Neuronal stem cell (in vitro differentiated cells): ENCODE measurements at regions not wholly inside any gene's neighbourhood (a gene's known extent, or its start where the extent isn't known, plus 50 kb on each side); places are given as distances from the start of the nearest gene placed in this dataset.

Source experiments
- DNase-seq: peaks from one replicate; pipeline ENCODE4 v3.0.0-alpha.2; 2013; ENCODE audit warnings: low spot score
- H2AFZ ChIP-seq: one replicate; pipeline ENCODE4 v1.6.1; 2013; ENCODE audit warnings: mild to moderate bottlenecking, low read length, inconsistent platforms
- H2AK5ac ChIP-seq: 2 replicates; pipeline ENCODE4 v1.6.1; 2013; ENCODE audit warnings: low read depth, mild to moderate bottlenecking, inconsistent platforms, low read length, moderate library complexity, mixed read lengths
- H2BK120ac ChIP-seq: 2 replicates; pipeline ENCODE4 v1.6.1; 2013; ENCODE audit warnings: low read depth, mild to moderate bottlenecking, inconsistent platforms, low read length, moderate library complexity, mixed read lengths
- H2BK12ac ChIP-seq: one replicate; pipeline ENCODE4 v1.6.1; 2013; ENCODE audit warnings: low read length, inconsistent platforms
- H2BK15ac ChIP-seq: 2 replicates; pipeline ENCODE4 v1.6.1; 2013; ENCODE audit warnings: mild to moderate bottlenecking, low read length, inconsistent platforms, mixed read lengths
- H2BK5ac ChIP-seq: one replicate; pipeline ENCODE4 v1.6.1; 2013; ENCODE audit warnings: inconsistent platforms, mild to moderate bottlenecking, low read length, moderate library complexity
- H3K14ac ChIP-seq: one replicate; pipeline ENCODE4 v1.6.1; 2013; ENCODE audit warnings: low read length, inconsistent platforms
- H3K18ac ChIP-seq: 2 replicates; pipeline ENCODE4 v1.6.1; 2013; ENCODE audit warnings: low read length, inconsistent platforms
- H3K23ac ChIP-seq: 2 replicates; pipeline ENCODE4 v1.6.1; 2013; ENCODE audit warnings: low read depth, mild to moderate bottlenecking, mixed read lengths, low read length, inconsistent platforms; ENCODE audit not compliant: poor library complexity
- H3K27ac ChIP-seq: replicated peaks from 3 replicates; pipeline ENCODE4 v1.5.1; 2013; ENCODE audit warnings: low read length, inconsistent platforms
- H3K27me3 ChIP-seq, 3 experiments: 2 replicates each; pipeline ENCODE4 v1.6.1; 2013; ENCODE audit warnings: low read length in 3 of 3, mild to moderate bottlenecking in 2 of 3, inconsistent platforms in 1 of 3, low read depth in 1 of 3, mixed read lengths in 1 of 3, moderate library complexity in 1 of 3; ENCODE audit not compliant: control insufficient read depth in 3 of 3, insufficient read depth in 3 of 3
- H3K36me3 ChIP-seq, 2 donors: replicated peaks in 1 of 2; 2 replicates each; pipeline ENCODE4 v1.6.1; 2013; ENCODE audit warnings: low read length in 2 of 2; ENCODE audit not compliant: control insufficient read depth in 2 of 2, insufficient read depth in 2 of 2
- H3K4ac ChIP-seq: 2 replicates; pipeline ENCODE4 v1.6.1; 2013; ENCODE audit warnings: inconsistent platforms, mild to moderate bottlenecking, low read length, moderate library complexity
- H3K4me1 ChIP-seq, 2 donors: 1 replicate in 1 of 2; 2 replicates in 1 of 2; pipeline ENCODE4 v1.6.1; 2013; ENCODE audit warnings: low read length in 2 of 2, low read depth in 1 of 2; ENCODE audit not compliant: control insufficient read depth in 2 of 2, insufficient read depth in 1 of 2
- H3K4me2 ChIP-seq: one replicate; pipeline ENCODE4 v1.6.1; 2013; ENCODE audit warnings: mild to moderate bottlenecking, low read length, inconsistent platforms; ENCODE audit not compliant: insufficient read depth, poor library complexity, severe bottlenecking
- H3K4me3 ChIP-seq, 2 donors: 2 replicates each; pipeline ENCODE4 v1.5.1; 2013; ENCODE audit warnings: low read length in 2 of 2, mild to moderate bottlenecking in 2 of 2, inconsistent platforms in 1 of 2, moderate library complexity in 1 of 2
- H3K79me1 ChIP-seq: one replicate; pipeline ENCODE4 v1.6.1; 2013; ENCODE audit warnings: low read depth, mild to moderate bottlenecking, inconsistent platforms, low read length, moderate library complexity
- H3K9ac ChIP-seq: one replicate; pipeline ENCODE4 v1.6.1; 2013; ENCODE audit warnings: mild to moderate bottlenecking, low read depth, low read length, inconsistent platforms; ENCODE audit not compliant: poor library complexity
- H3K9me3 ChIP-seq, 2 donors: replicated peaks in 1 of 2; 2 replicates each; pipeline versions ENCODE3 to v1.6.1; 2013; ENCODE audit warnings: low read length in 2 of 2, mild to moderate bottlenecking in 2 of 2, inconsistent platforms in 1 of 2, low read depth in 1 of 2, mixed read lengths in 1 of 2, moderate library complexity in 1 of 2; ENCODE audit not compliant: control insufficient read depth in 2 of 2, insufficient read depth in 1 of 2
- H4K8ac ChIP-seq: one replicate; pipeline ENCODE4 v1.6.1; 2013; ENCODE audit warnings: low read depth, mild to moderate bottlenecking, inconsistent platforms, low read length, moderate library complexity
- H4K91ac ChIP-seq: one replicate; pipeline ENCODE4 v1.6.1; 2013; ENCODE audit warnings: low read length, low read depth, mild to moderate bottlenecking, inconsistent platforms; ENCODE audit not compliant: poor library complexity
- WGBS, 2 donors: extraction: QIAGEN DNeasy Blood & Tissue Kit; methylation state at CpG; one replicate each; pipeline ENCODE4 v1.1.7; 2013; ENCODE audit warnings: missing lambda C conversion rate in 2 of 2, mixed read lengths in 1 of 2; ENCODE audit not compliant: insufficient read length in 2 of 2, insufficient replicate concordance in 1 of 2; ENCODE audit errors: extremely low coverage in 2 of 2; 5-methylcytosine and 5-hydroxymethylcytosine counted together

- DNase-seq, result no peak
- Histone ChIP-seq H3K4me1 (no peaks in the 10 kb centered on the region), H2BK15ac (no peak overlapping the region), H3K27me3 (peaks cover 0 to 16% (median 0%) of the 10 kb centered on the region in 3 experiments), H3K4ac (no peak overlapping the region), H3K9me3 (no peaks in the 10 kb centered on the region), H2BK5ac (no peak overlapping the region), H3K9ac (no peak overlapping the region), H4K8ac (no peak overlapping the region), H3K4me2 (no peak overlapping the region), H3K14ac (no peak overlapping the region), H2AK5ac (no peak overlapping the region), H3K18ac (no peak overlapping the region), H3K36me3 (no peaks in the 10 kb centered on the region), H3K27ac (no peak overlapping the region), H2BK12ac (no peak overlapping the region), H4K91ac (no peak overlapping the region), H3K79me1 (no peaks in the 10 kb centered on the region), H3K4me3 (no peak overlapping the region), H3K23ac (no peak overlapping the region), H2AFZ (no peak overlapping the region), H2BK120ac (no peak overlapping the region)
- WGBS, 2 donors, result no CpG with 5 or more reads among the region's 4 CpGs
Measured at GRCh38 chr11:134780486-134781147, 368.6 kb upstream of the B3GAT1 start.

DNA sequence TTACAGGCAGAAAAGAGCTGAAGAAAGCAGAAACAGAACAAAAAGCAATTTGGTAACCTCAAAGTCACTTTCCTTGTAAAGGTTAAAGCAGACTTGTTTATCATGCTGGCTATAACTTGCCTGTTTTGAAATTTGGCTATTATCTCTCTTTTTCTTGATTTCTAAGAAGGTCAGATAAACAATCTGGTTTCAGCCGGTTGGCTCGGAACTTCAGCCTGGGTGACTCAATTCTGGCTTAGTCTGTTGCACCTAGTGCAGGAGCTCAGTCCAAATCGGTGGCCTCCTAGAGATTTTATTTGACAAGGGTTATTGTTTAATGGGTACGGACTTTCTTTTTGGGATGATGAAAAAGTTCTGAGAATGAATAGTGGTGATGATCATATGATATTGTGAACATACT lies 367.1 kb upstream of the B3GAT1 start:
- no peak overlapping the region for H3K14ac ChIP-seq
- no peak overlapping the region for H4K8ac ChIP-seq
- no peak overlapping the region for H4K91ac ChIP-seq
- no peak overlapping the region for H2AK5ac ChIP-seq
- peaks cover 0 to 13% (median 0%) of the 10 kb centered on the region in 3 experiments for H3K27me3 ChIP-seq
- no peaks in the 10 kb centered on the region for H3K4me1 ChIP-seq
- H3K18ac ChIP-seq, result no peak overlapping the region
- no peaks in the 10 kb centered on the region for H3K79me1 ChIP-seq
- no peak overlapping the region for H3K4me2 ChIP-seq
- H2BK12ac ChIP-seq, result no peak overlapping the region
- H2BK15ac ChIP-seq, result no peak overlapping the region
- no peak overlapping the region for H3K27ac ChIP-seq
- no peak overlapping the region for H2AFZ ChIP-seq
- no peaks in the 10 kb centered on the region for H3K36me3 ChIP-seq
- H3K9ac ChIP-seq, result no peak overlapping the region
- no peaks in the 10 kb centered on the region for H3K9me3 ChIP-seq
- no CpG with 5 or more reads among the region's 4 CpGs for WGBS, 2 donors
- no peak overlapping the region for H2BK5ac ChIP-seq
- H3K4ac ChIP-seq, result no peak overlapping the region
- H2BK120ac ChIP-seq, result no peak overlapping the region
- H3K23ac ChIP-seq, result no peak overlapping the region
- no peak for DNase-seq
- no peak overlapping the region for H3K4me3 ChIP-seq

DNA sequence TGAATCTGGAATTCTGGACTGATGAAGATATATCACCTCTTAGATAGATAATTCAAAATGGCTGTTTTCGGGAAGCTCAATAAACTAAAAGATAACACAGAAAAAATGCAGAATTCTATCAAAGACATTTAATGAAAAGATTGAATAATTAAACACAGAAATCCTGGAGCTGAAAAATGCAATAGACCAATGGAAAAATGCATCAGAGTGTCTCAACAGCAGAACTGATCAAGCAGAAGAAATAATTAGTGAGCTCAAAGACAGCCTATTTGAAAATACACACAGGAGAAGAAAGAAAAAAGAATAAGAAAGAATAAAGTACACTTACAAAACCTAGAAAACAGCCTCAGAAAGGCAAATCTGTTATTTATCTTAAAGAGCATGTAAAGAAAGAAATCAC lies 356.4 kb upstream of the B3GAT1 start:
- Histone ChIP-seq H3K4me2 (no peak overlapping the region), H4K91ac (no peak overlapping the region), H3K4me1 (no peaks in the 10 kb centered on the region), H3K18ac (no peak overlapping the region), H3K14ac (no peak overlapping the region), H2BK15ac (no peak overlapping the region), H2BK12ac (no peak overlapping the region), H3K9me3 (peaks cover 0 to 2% of the 10 kb centered on the region in 2 donors), H2BK120ac (no peak overlapping the region), H3K79me1 (no peaks in the 10 kb centered on the region), H3K27me3 (peaks cover 0 to 10% (median 0%) of the 10 kb centered on the region in 3 experiments), H2AFZ (no peak overlapping the region), H3K9ac (no peak overlapping the region), H3K4ac (no peak overlapping the region), H3K23ac (no peak overlapping the region), H2AK5ac (no peak overlapping the region), H2BK5ac (no peak overlapping the region), H3K27ac (no peak overlapping the region), H3K36me3 (peaks cover 0 to 2% of the 10 kb centered on the region in 2 donors), H3K4me3 (no peak overlapping the region), H4K8ac (no peak overlapping the region)
- no CpG with 5 or more reads among the region's 1 CpG for WGBS, 2 donors
- no peak for DNase-seq

DNA sequence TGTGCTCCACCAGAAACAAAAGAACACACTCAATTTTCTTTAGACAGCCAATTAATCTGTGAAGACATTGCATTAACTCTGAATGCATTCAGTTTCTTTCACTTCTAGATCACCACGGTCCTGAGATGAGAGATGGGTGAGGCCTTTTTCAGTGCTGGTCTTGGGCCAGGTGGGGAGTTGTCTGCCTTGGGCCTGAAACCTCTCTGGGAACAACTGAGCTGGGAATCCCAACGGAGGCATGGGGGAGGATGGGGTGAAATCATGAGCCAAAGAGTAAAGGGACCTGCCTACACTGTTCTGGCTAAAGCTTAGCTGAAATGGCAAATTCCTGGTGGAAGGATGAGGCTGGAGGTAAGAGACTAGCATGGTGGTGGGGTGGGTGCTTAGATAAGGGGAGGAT lies 353.5 kb upstream of the B3GAT1 start:
- Histone ChIP-seq H3K9ac (no peak overlapping the region), H2BK5ac (no peak overlapping the region), H2BK120ac (no peak overlapping the region), H3K4ac (no peak overlapping the region), H3K27ac (no peak overlapping the region), H2AFZ (no peak overlapping the region), H2AK5ac (no peak overlapping the region), H3K14ac (no peak overlapping the region), H3K79me1 (no peaks in the 10 kb centered on the region), H4K8ac (no peak overlapping the region), H3K4me3 (no peak overlapping the region), H2BK12ac (no peak overlapping the region), H3K27me3 (peaks cover 0 to 10% (median 0%) of the 10 kb centered on the region in 3 experiments), H3K23ac (no peak overlapping the region), H3K4me1 (peaks cover 0 to 2% of the 10 kb centered on the region in 2 donors), H3K36me3 (peaks cover 0 to 2% of the 10 kb centered on the region in 2 donors), H3K4me2 (no peak overlapping the region), H3K9me3 (peaks cover 0 to 2% of the 10 kb centered on the region in 2 donors), H4K91ac (no peak overlapping the region), H3K18ac (no peak overlapping the region), H2BK15ac (no peak overlapping the region)
- no CpG with 5 or more reads among the region's 2 CpGs for WGBS, 2 donors
- DNase-seq, result no peak
